Spleen (tissue), 7 donors: ENCODE measurements at regions not wholly inside any gene's neighbourhood (a gene's known extent, or its start where the extent isn't known, plus 50 kb on each side); places are given as distances from the start of the nearest gene placed in this dataset.
"Not testable (repeated sequence)": the region's sequence is repeated elsewhere in the genome, so short reads cannot be mapped to it uniquely, and the experiment has no call there.

ENCODE experiments used
- CTCF ChIP-seq, 11 experiments: fragments of 200-600 bp in 7 of 11; fragments of 450-650 bp in 4 of 11; sonication (generic) in 4 of 11; IDR thresholded peaks in 8 of 11; conservative IDR thresholded peaks in 3 of 11; 1 replicate in 7 of 11; 2 replicates in 4 of 11; pipeline versions ENCODE4 v1.4.0 to v1.8.0; 2016 to 2021; ENCODE audit warnings: antibody characterized with exemption in 11 of 11, inconsistent platforms in 4 of 11, mild to moderate bottlenecking in 1 of 11
- POLR2A ChIP-seq, 3 donors: fragments of 450-650 bp; IDR thresholded peaks; one replicate each; pipeline ENCODE4 v1.5.1; 2017; ENCODE audit warnings: antibody characterized with exemption in 3 of 3, mild to moderate bottlenecking in 1 of 3
- donor health status: DM: no; HTN: no; CAD: no; lungs with moderate emphysema.
- donor health status: DM: no; HTN: no; CAD: no.
- donor health status: DM: no; HTN: no; CAD: no.

- TF ChIP-seq CTCF (IDR thresholded peaks at IDR 0.05 in 8 of 11, conservative IDR thresholded peaks at IDR 0.05 in 3 of 11); POLR2A (IDR thresholded peaks at IDR 0.05): not testable (repeated sequence)
These were observed 82.4 kb upstream of the HMX1 start for GRCh38 chr4:8954001-8954400.
